B cell (primary cell): ENCODE measurements at regions not wholly inside any gene's neighbourhood (a gene's known extent, or its start where the extent isn't known, plus 50 kb on each side); places are given as distances from the start of the nearest gene placed in this dataset.
A peak's percentile ranks its signal among the peaks of the same experiment; 100 is the strongest.

Source experiments
- ATAC-seq: fragments of 200-7000 bp; cut with Tn5 transposase; one replicate; pipeline ENCODE4 v1.10.0; 2021; ENCODE audit warnings: low read depth, mild to moderate bottlenecking, moderate number of reproducible peaks, moderate library complexity
- CTCF ChIA-PET: fragments of 350-600 bp; sonication (Branson Sonifier 250); formaldehyde crosslinking; loops from one replicate; lab custom pipeline; 2021; ENCODE audit warnings: antibody characterized with exemption, inconsistent platforms; lab: Charles Lee
- POLR2A ChIA-PET: fragments of 350-600 bp; sonication (Branson Sonifier 250); formaldehyde crosslinking; loops from one replicate; lab custom pipeline; 2021; ENCODE audit warnings: antibody characterized with exemption; lab: Charles Lee
- DNase-seq: peaks from one replicate; pipeline ENCODE4 v3.0.0; 2013
- H2AFZ ChIP-seq: 2 replicates; pipeline ENCODE4 v1.6.1; 2012; ENCODE audit warnings: mild to moderate bottlenecking, low read depth, low read length; ENCODE audit not compliant: insufficient read depth, poor library complexity, severe bottlenecking
- H3K27ac ChIP-seq, 2 donors: 1 replicate in 1 of 2; 2 replicates in 1 of 2; pipeline ENCODE4 v1.5.1; 2012 to 2013; ENCODE audit warnings: low read length in 2 of 2, mild to moderate bottlenecking in 2 of 2, moderate library complexity in 1 of 2
- H3K27me3 ChIP-seq, 4 experiments: fragments of 200-600 bp in 1 of 4; sonication (generic) in 1 of 4; replicated peaks in 1 of 4; 1 replicate in 2 of 4; 2 replicates in 2 of 4; pipeline versions ENCODE4 v1.6.1 to v1.7.0; 2013 to 2016; ENCODE audit warnings: low read length in 3 of 4, mild to moderate bottlenecking in 2 of 4, mixed read lengths in 1 of 4, moderate library complexity in 1 of 4; ENCODE audit not compliant: insufficient read depth in 4 of 4, control insufficient read depth in 3 of 4; ENCODE audit errors: control extremely low read depth in 1 of 4
- H3K36me3 ChIP-seq, 2 experiments: replicated peaks in 1 of 2; 1 replicate in 1 of 2; 2 replicates in 1 of 2; pipeline versions ENCODE4 v1.6.1 to v1.7.1; 2013; ENCODE audit warnings: low read length in 1 of 2; ENCODE audit not compliant: insufficient read depth in 2 of 2, control insufficient read depth in 1 of 2; ENCODE audit errors: control extremely low read depth in 1 of 2, extremely low read depth in 1 of 2
- H3K4me1 ChIP-seq, 2 donors: fragments of 200-600 bp in 1 of 2; sonication (generic) in 1 of 2; 1 replicate in 1 of 2; 2 replicates in 1 of 2; pipeline versions ENCODE4 v1.5.1 to v1.6.1; 2013 to 2017; ENCODE audit warnings: low read length in 2 of 2; ENCODE audit not compliant: control insufficient read depth in 2 of 2, insufficient read depth in 2 of 2
- H3K4me2 ChIP-seq: replicated peaks from 2 replicates; pipeline ENCODE3; 2012; ENCODE audit warnings: mild to moderate bottlenecking, low read depth, low read length; ENCODE audit not compliant: poor library complexity, severe bottlenecking
- H3K4me3 ChIP-seq, 5 experiments: fragments of 200-600 bp in 1 of 5; sonication (generic) in 1 of 5; 1 replicate in 3 of 5; 2 replicates in 2 of 5; pipeline versions ENCODE4 v1.5.1 to v1.7.0; 2011 to 2016; ENCODE audit warnings: low read length in 4 of 5, mild to moderate bottlenecking in 4 of 5, low read depth in 2 of 5, control low read depth in 1 of 5, moderate library complexity in 1 of 5; ENCODE audit not compliant: insufficient read depth in 1 of 5; ENCODE audit errors: control extremely low read depth in 1 of 5, extremely low read depth in 1 of 5
- H3K79me2 ChIP-seq: fragments of 200-600 bp; sonication (generic); one replicate; pipeline ENCODE4 v1.6.0; 2016; ENCODE audit warnings: low read length; ENCODE audit not compliant: control insufficient read depth, insufficient read depth
- H3K9ac ChIP-seq: fragments of 200-600 bp; sonication (generic); 2 replicates; pipeline ENCODE4 v1.6.1; 2017; ENCODE audit warnings: mild to moderate bottlenecking, low read length, moderate library complexity
- H3K9me3 ChIP-seq, 3 donors: one replicate each; pipeline versions ENCODE4 v1.6.1 to v1.7.1; 2013; ENCODE audit warnings: low read length in 2 of 3; ENCODE audit not compliant: control insufficient read depth in 2 of 3, insufficient read depth in 1 of 3; ENCODE audit errors: control extremely low read depth in 1 of 3
- H4K20me1 ChIP-seq: 2 replicates; pipeline ENCODE4 v1.6.0; 2012; ENCODE audit warnings: mild to moderate bottlenecking, low read length; ENCODE audit not compliant: insufficient read depth, control insufficient read depth, poor library complexity, severe bottlenecking
- H3K27ac Mint-ChIP-seq: one replicate; pipeline ENCODE4 v1.8.0; 2021; ENCODE audit warnings: mixed read lengths
- H3K27me3 Mint-ChIP-seq: one replicate; pipeline ENCODE4 v1.8.0; 2021; ENCODE audit warnings: mixed read lengths
- H3K4me1 Mint-ChIP-seq: one replicate; pipeline ENCODE4 v1.8.0; 2021; ENCODE audit warnings: mixed read lengths
- H3K4me3 Mint-ChIP-seq: one replicate; pipeline ENCODE4 v1.8.0; 2021; ENCODE audit warnings: mixed read lengths
- H3K9me3 Mint-ChIP-seq: one replicate; pipeline ENCODE4 v1.8.0; 2022; ENCODE audit warnings: mixed read lengths; ENCODE audit not compliant: insufficient read depth
- CTCF ChIP-seq: fragments of 200-600 bp; IDR thresholded peaks from one replicate; pipeline ENCODE4 v1.8.0; 2022; ENCODE audit warnings: antibody characterized with exemption, mild to moderate bottlenecking
- EZH2 ChIP-seq: IDR thresholded peaks from 2 replicates; pipeline ENCODE4 v1.6.1; 2012; ENCODE audit warnings: borderline replicate concordance, low read depth, mild to moderate bottlenecking, moderate library complexity, low read length; ENCODE audit not compliant: insufficient read depth, poor library complexity, severe bottlenecking
- WGBS: methylation state at CpG from one replicate; pipeline ENCODE4 v1.1.5; 2013; ENCODE audit warnings: missing lambda C conversion rate; ENCODE audit not compliant: insufficient coverage; 5-methylcytosine and 5-hydroxymethylcytosine counted together
- intact Hi-C: fragments of 100-400 bp; cut with micrococcal nuclease; formaldehyde crosslinking; loops from one replicate; pipeline ENCODE4 v1.10.0; 2022

- intact Hi-C loops: no loop called here
- WGBS: 97% methylated on average over 4 of the region's 10 CpGs
- H2AFZ ChIP-seq: no peak overlapping the region
- POLR2A ChIA-PET: no interaction called here
- H3K79me2 ChIP-seq: peaks cover 7% of the 10 kb centered on the region
- no peak overlapping the region for H3K4me2 ChIP-seq
- no peak overlapping the region for H3K27ac Mint-ChIP-seq
- no peak for DNase-seq
- no peaks in the 10 kb centered on the region for H3K27me3 Mint-ChIP-seq
- ATAC-seq: no peak
- peaks cover 0 to 6% (median 0%) of the 10 kb centered on the region in 3 donors for H3K9me3 ChIP-seq
- no peak overlapping the region for H3K27ac ChIP-seq
- no peak overlapping the region for H3K4me3 Mint-ChIP-seq
- H3K4me1 ChIP-seq: peaks cover 5 to 7% of the 10 kb centered on the region in 2 donors
- TF ChIP-seq CTCF (no peak), EZH2 (no peak)
- CTCF ChIA-PET: no interaction called here
- H4K20me1 ChIP-seq: no peaks in the 10 kb centered on the region
- no peaks in the 10 kb centered on the region for H3K9me3 Mint-ChIP-seq
- H3K27me3 ChIP-seq: no peaks in the 10 kb centered on the region
- H3K4me3 ChIP-seq: no peak overlapping the region
- H3K36me3 ChIP-seq: no peaks in the 10 kb centered on the region
- peaks cover 12% of the 10 kb centered on the region for H3K4me1 Mint-ChIP-seq
- no peak overlapping the region for H3K9ac ChIP-seq
These were observed 194.5 kb downstream of the FOXO1 start for GRCh38 chr13:40471911-40472310.

- H3K4me1 Mint-ChIP-seq: peaks cover 14% of the 10 kb centered on the region
- Histone ChIP-seq H3K9ac (no peak overlapping the region), H3K27me3 (no peaks in the 10 kb centered on the region), H3K79me2 (peaks cover 7% of the 10 kb centered on the region), H3K36me3 (no peaks in the 10 kb centered on the region), H3K4me2 (no peak overlapping the region), H2AFZ (no peak overlapping the region), H3K4me3 (no peak overlapping the region), H3K9me3 (peaks cover 0 to 6% (median 0%) of the 10 kb centered on the region in 3 donors), H3K27ac (no peak overlapping the region), H3K4me1 (peaks cover 7 to 8% of the 10 kb centered on the region in 2 donors), H4K20me1 (no peaks in the 10 kb centered on the region)
- H3K27me3 Mint-ChIP-seq: no peaks in the 10 kb centered on the region
- no peak overlapping the region for H3K4me3 Mint-ChIP-seq
- POLR2A ChIA-PET: no interaction called here
- CTCF ChIA-PET: no interaction called here
- DNase-seq: no peak
- no peak overlapping the region for H3K27ac Mint-ChIP-seq
- no peak for TF ChIP-seq EZH2
- no peak for TF ChIP-seq CTCF
- peak; percentile 54 for ATAC-seq
- intact Hi-C loops: no loop called here
- H3K9me3 Mint-ChIP-seq: no peaks in the 10 kb centered on the region
- 55% methylated on average over 2 of the region's 8 CpGs for WGBS
These were observed 193.8 kb downstream of the FOXO1 start for GRCh38 chr13:40472427-40473220.
